B cell (primary cell): ENCODE measurements at regions not wholly inside any gene's neighbourhood (a gene's known extent, or its start where the extent isn't known, plus 50 kb on each side); places are given as distances from the start of the nearest gene placed in this dataset.
"Not testable (repeated sequence)": the region's sequence is repeated elsewhere in the genome, so short reads cannot be mapped to it uniquely, and the experiment has no call there.

ENCODE experiments used
- CTCF ChIP-seq: fragments of 200-600 bp; IDR thresholded peaks from one replicate; pipeline ENCODE4 v1.8.0; 2022; ENCODE audit warnings: antibody characterized with exemption, mild to moderate bottlenecking
- EZH2 ChIP-seq: IDR thresholded peaks from 2 replicates; pipeline ENCODE4 v1.6.1; 2012; ENCODE audit warnings: borderline replicate concordance, low read depth, mild to moderate bottlenecking, moderate library complexity, low read length; ENCODE audit not compliant: insufficient read depth, poor library complexity, severe bottlenecking

DNA sequence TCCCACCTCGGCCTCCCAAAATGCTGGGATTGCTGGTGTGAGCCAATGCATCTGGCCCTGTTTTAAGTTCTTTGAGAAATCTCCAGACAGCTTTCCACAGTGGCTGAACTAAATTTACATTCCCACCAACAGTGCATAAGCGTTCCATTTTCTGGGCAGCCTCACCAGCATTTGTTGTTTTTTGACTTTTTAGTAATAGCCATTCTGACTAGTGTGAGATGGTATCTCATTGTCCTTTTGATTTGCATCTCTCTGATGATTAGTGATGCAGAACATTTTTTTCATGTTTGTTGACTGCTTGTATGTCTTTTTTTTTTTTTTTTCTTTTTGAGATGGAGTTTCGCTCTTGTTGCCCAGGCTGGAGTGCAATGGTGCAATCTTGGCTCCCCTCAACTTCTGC, 117.4 kb upstream of the TBX3 start:
- not testable (repeated sequence) for TF ChIP-seq CTCF, EZH2
